NCI-H524 treated with DMSO at 0.1 percent for 48 hours (cell line): ENCODE measurements at regions not wholly inside any gene's neighbourhood (a gene's known extent, or its start where the extent isn't known, plus 50 kb on each side); places are given as distances from the start of the nearest gene placed in this dataset.
A peak's percentile ranks its signal among the peaks of the same experiment; 100 is the strongest.

ENCODE experiments used
- DNase-seq: peaks from one replicate; lab custom pipeline; 2025; lab: John Stamatoyannopoulos, UW

- no peak for DNase-seq
Observed at GRCh38 chr1:90139837-90140236, 144.9 kb downstream of the ZNF326 start.

DNA sequence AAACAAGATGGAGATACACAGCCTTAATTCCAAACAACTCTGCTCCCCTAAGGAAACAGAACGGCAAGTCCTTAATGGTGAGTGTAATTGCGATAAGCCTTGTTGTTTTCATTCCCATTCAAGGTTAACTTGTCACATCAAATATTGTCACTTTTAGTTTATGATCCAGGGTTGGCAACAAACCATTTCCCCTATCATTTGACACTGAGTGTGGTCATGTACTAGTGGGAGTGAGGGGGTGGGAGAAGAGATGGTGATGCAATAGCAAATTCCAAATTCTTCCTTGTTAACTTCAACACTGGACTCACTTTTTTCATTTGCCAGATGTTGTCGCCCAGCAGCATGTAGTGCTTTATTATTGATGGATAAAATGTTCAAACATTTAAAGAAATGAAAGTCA is 140.4 kb downstream of the ZNF326 start:
- DNase-seq: no peak

- peak; percentile 85 for DNase-seq
Observed at GRCh38 chr1:90134175-90134955, 139.5 kb downstream of the ZNF326 start.

- DNase-seq: peak; percentile 7
Observed at GRCh38 chr1:90133133-90133532, 138.2 kb downstream of the ZNF326 start.

DNA sequence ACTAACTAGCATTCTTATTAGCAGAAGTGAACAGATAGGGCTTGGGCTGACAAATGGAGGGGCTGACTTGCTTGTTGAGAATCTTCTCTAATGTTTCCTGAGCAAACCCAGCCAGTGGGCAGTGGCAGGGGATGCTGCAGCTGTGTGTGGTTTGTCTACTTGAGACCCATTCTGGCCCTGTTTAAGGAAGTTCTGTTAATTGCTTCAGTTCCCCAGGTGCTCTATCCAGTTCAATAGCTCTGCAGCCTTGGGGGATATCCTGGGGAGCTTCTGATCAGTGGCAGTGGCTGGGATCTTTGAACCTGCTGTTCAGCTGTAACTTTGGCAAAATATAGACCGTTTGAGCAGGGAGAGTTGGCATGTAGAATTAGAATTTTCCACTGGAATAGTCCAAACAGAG is 137.4 kb downstream of the ZNF326 start:
- no peak for DNase-seq

- no peak for DNase-seq
Observed at GRCh38 chr1:90127288-90127953, 132.5 kb downstream of the ZNF326 start.

- DNase-seq: no peak
Observed at GRCh38 chr1:90126834-90127233, 131.9 kb downstream of the ZNF326 start.

DNA sequence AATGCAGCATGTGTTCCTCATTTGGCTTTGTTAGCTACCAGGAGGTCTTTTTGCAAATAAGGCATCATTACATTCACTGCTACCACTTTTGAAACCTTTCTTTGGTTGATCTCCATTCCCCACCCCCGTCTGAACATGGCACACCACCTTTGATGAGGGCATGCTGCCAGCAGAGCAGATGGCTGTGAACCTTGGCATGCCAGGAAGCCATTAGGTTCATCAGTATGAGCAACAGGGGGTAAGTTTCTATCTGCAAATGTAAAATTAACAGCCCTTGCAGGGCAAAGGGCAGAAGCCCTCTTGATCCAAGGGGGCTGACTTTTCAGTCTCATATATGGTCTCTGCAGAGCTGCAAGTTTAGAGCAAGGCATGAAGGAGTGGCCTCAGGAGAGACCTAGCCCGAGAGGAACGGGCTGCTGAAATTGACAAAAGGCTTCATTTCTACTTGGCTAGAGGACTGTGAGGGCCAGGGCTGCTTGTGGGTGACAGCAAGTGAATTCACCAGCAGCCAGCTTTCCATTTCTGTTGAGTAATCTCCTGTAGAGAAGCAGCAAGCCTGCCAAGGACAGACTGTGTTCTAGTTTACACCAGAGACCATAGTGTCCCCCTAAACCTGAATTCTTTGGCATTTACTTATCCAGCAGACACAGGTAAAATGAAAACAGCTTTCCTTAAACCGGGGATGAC is 127.9 kb downstream of the ZNF326 start:
- peak; percentile 40 for DNase-seq

- peak; percentile 1 for DNase-seq
Observed at GRCh38 chr1:90114521-90115141, 119.7 kb downstream of the ZNF326 start.

DNA sequence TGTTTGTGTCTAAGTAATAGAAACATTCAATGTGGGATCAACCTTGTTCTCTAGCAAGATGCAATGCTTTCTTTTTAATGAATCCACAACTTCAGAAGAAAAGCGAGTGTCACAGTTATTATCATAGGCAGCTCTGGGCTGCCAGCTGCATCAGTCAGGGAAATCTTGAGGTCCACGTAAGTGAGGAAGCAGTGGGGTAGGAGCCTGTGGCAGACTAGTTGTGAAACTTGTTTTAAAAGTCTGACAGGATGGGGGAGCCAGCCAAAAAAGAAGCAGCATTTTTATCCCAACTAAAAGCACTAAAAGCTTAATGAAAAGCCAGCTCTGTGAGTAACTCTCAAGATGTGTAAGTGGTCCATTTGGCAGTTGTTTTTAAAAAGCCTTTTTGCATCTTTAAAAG is 113.1 kb downstream of the ZNF326 start:
- DNase-seq: no peak

- DNase-seq: no peak
Observed at GRCh38 chr1:90106311-90106710, 111.4 kb downstream of the ZNF326 start.

DNA sequence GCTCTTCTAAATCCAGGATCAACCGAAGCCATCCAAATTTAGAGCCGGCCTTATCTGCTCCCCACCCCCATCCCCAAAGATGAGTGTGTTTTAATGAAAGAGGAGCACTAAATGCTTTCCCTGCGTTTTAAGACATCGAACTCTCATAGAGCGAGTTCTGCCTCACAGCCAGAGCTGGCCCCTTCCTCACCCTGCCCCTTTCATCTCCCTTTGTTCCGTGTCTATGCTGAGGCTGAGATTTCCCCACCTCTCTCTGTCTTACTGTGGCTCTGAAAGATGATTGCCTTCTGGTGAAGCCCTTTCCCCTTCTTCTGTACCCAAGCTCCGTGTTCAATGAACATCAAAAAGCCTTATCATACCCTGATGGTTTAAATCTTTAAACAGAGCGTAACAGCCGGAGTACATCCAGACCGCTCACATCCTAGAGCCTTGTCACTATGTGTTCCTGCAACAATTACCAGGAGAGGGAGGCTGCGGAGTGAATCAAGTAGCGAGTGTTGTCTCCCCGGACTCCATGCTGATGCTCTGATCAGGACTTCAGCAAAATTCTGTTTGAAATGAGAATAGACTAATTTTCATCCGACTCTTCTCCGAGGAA is 110.1 kb downstream of the ZNF326 start:
- DNase-seq: no peak

GRCh38 chr1:90100566-90100965 is 105.7 kb downstream of the ZNF326 start:
- no peak for DNase-seq

GRCh38 chr1:90092441-90092840 is 97.5 kb downstream of the ZNF326 start:
- no peak for DNase-seq
